Activated gamma-delta T cell treated with anti-CD3 and anti-CD28 coated beads, Interleukin-2, amount 50 U/mL, for 16 hours (primary cell): ENCODE measurements at regions not wholly inside any gene's neighbourhood (a gene's known extent, or its start where the extent isn't known, plus 50 kb on each side); places are given as distances from the start of the nearest gene placed in this dataset.

Experiments used
- DNase-seq: peaks from one replicate; pipeline ENCODE4 v3.0.0-alpha.2; 2020; ENCODE audit warnings: low read depth

DNA sequence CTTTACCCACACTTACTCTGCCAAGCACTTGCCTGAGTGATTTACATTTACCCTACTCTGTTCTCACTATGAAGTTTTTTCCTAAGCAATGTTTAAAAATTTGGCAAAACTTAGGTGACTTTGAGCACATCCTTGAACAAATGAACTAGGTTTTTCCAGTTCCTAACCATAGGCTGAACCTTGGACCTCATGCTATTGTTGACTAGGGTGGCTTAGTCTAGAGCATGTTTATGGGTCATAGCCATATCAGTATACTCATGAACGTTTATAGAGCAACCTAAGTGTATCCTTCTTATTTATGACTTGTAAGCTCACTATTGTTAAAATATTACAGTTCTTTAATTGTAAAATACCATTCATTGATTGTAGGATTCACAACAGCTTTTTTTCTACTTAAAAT, 85.0 kb upstream of the KRR1 start:
- no peak for DNase-seq

DNA sequence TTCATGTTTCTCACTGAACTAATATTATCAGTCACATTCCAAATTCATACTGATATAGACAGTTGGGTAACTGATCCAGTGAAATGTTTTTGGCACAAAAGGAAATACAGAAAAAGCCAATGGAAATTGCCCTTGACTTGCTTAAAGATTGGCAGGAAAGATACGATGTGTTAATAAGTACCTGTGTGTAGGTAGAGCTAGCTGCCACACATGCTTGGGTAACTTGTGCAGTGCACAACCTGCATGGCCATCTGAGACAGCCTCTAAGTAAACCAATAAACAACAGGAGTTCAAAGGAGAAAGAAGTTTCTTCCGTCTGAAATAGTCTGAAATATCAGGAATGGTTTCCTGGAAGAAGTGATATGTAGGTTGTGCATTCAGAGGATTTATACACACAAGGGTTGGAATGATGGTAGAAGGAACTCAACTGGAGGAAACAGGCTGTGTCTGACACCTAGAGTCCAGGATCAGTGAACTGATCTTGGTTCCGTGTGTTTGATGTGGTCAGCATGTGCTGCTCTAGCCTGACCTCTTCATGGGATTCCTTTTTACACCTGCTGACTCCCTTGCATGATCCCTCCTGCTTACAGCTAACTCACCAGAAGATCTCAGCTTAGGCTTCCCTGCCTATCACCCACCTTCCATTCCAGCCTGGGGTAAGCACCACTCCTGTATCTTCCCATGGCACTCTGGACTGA, 81.4 kb upstream of the KRR1 start:
- no peak for DNase-seq

DNA sequence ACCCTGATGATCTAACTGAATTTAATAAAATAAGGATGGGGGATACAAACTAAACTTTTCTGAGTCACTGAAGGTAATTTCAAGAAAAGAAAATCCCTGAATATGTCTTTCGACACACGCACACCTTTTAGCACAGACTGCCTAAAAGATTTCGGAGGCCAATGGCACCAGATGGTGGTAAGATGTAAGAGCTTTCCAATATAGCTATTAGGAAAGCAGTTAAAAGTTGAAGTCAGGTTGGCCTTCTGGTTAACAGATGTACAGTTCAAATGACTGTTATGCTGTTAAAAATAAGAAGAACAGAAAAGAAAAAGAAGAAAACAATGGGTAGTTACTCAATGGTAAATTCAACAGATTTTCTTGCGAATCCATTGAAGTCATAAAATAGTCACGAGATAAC, 80.7 kb upstream of the KRR1 start:
- DNase-seq = no peak

DNA sequence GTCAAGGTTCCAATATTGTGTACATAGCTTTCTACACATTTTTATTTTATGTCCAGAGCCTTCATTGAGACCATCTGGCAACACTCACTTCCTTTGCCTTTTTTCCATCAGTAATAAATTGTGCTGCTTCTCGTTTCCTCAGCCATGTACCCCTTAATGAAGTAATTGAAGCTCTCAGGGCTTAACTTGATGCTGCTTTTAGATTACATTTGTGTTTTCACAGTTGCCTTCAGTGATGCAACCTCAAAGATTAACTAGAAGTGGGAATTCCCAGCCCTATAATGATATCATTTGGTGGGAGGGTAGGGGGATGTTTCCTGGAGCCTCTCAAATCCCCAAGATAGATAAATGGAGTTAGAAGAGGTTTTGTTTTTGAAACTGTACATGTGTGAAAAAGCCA, 80.2 kb upstream of the KRR1 start:
- no peak for DNase-seq

DNA sequence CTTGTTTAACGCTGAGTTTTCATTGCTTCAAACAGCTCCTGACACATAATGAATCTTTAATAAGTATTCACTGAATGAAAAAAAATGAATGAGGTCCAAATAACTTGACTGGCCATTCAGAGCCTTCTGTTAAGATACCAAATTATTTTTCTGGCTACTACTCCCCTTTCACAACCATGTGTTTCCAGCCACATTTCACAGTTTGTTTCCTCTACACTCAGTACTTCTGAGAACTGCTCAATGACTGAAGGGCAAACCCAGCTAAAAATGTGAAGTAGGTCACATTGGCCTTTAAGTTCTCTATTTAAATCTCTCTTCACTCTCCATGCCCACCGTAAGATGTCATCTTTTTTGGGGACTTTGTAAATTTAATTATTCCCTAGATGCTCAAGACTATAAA, 78.4 kb upstream of the KRR1 start:
- no peak for DNase-seq

DNA sequence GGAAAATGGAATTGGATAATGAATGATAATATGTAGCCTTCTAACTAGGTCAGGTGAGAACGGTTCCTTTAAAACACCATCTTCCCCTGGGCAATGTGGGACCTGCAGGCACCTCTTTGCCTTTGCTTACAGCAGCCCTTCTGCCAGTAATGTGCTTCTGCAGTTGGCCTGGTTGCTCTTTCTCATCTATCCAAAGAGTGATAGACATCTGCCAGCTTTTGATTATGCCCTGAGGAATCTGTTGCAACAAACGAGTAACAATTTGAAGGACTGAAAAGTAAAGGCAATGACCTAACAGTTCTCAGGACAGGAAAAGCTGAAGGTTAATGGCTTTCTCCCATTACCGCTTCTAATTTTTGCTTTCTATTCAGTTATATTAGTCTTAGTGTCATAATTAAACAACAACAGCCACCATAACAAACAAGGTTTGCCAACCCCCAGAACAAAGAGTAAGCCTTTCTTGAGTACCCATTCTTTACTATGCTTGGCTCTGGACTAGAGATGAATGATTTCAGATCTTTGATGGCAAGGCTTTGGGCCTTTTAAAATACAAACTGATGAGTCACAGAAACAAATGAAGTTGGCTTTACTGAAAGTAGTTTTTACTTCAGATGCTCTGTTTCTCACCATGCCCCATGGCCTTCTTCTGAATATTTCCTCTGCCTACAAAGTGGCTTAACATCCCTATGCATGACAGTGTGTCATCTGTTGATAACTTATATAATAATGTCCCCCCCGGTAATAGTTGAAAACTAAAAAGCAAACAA, 76.1 kb upstream of the KRR1 start:
- DNase-seq = no peak

DNA sequence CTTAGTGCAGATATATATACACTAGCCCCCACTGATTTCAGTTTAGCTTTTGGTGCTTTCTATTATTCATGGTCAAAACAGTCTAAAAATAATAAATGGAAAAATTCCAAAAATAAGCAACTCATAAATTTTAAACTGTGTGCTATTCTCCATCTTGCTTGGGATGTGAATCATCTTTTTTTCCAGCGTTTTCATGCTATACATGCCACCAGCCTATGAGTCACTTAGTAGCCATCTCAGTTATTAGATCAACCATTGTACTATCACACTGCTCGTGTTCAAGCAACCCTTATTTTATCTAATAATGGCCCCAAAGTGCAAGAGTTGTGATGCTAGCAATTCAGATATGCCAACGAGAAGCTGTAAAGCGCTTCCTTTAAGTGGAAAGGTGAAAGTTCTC, 73.9 kb upstream of the KRR1 start:
- no peak for DNase-seq

DNA sequence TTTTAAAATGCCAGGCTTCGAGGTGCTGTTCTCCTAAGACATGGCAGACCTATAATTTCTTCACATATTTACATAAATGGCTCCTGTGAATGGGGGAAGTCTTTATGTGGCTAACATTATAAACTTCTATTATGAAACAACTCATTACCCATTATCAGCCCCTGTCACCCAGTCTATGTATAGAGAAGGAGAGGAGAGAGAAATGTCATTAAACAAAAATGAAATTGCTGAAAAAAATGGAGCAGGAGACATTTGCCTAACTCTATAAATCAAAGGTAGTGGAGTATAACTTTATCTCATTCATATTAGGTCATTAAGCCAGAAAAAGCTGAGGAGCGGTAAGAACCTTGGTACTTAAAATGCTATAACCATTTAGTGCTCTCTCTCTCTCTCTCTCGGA, 71.9 kb upstream of the KRR1 start:
- DNase-seq = no peak

DNA sequence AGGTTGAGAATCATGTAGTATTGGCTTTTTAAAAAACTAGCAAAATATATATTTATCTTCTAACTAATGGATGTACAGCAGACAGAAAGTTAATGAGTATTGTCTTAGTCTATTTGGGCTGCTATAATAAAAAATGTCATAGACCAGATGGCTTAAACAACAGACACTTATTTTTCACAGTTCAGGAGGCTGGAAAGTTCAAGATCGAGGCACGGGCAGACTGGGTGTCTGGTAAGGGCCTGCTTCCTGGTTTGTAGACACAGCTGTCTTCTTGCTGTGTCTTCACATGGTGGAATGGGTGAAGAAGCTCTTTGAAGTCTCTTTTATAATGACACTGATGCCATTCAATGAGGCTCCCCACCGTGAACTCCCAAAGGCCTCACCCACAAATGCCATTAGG, 70.1 kb upstream of the KRR1 start:
- DNase-seq = no peak

DNA sequence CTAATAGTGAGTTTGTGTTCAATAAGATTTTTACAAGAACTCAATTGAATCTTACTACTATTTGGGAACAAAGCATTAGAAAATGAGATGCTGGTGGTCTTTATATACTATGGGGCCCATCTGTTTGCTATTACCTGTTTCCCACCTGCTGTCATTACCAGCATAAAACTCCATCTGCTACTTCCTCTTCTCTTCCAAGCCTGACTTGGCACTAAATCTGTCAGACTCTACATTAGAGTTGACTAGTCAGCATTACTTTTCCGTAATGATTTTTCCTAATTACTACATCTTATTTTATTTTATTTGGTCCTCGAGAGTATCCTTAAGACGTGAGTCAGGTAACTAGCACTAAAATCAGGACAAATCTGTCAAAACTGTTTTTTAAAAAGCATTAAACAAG, 68.1 kb upstream of the KRR1 start:
- DNase-seq = no peak

DNA sequence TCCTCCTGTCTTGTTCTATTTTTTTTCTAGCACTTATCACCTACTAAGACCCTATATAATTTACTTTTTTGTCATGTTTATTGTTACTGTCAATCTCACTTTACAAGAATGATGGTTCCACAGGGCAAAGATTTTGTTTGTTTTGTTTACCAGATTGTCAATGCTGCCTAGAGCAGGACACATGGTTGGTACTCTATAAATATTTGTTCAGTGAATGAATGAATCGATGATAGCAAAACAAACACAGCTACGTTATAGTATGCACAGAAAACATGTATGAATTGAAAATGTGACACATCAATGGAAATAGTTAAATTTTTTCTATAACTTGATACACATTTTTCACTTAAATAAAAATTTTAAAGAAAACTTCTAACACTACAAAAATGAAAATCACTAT, 67.1 kb upstream of the KRR1 start:
- DNase-seq = no peak

DNA sequence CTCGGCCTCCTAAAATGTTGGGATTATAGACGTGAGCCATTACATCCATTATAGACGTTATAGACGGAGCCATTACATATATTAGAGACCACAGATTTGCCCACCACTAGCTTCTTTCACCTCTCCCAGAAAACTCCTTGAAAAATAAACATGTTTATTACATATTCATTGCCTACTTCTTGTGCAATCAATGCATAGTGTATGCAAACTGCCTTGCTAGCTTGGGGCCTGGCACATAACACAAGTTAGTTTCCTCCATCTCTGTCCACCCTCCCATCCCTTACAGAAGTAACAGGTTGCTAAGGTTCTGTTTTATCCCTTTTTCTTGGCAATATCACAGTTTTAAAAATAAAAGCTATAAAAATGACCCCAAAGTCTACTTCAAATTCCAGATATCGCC, 66.4 kb upstream of the KRR1 start:
- DNase-seq = no peak

DNA sequence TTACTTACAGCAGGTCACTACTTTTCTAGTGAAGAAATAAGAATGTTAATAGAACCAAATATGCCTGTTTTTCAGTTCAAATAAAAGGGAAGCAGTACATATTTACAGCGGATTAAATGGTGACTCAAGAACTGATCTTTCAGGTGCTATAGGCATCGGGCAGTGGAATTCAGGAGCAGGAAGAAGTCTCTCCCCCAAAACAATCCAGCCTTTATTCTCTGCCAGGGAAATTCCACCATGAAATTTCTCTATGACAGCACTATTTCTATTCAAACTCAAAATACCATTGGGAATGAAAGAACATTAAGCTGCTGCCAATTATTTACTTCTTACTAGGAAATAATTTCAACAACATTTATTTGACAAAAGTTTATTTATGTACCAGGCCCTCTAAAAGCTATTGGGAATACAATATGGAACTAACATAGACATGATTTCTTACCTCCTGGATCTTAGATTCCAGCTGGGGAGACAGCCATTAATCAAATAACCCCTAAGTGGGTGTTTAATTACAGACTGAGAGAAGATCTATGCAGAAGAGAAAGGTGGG, 60.3 kb upstream of the KRR1 start:
- no peak for DNase-seq

DNA sequence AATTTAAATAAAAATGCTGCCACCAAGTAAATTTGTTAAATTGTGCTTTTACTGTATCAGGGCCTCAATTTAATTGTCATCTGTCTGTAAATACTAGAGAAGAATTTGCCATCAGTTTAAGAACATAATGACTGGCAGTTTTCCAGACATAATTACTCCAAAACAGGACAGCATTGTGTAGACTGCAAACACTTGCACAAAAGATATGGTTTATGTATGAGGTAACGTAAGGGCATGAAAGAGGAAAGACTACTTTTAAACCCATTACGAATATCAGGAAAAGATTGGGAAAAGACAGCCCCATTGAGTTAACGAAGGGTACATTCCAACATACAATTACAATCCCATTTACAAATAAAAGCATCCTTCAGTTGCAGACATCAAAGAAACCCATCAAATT, 59.8 kb upstream of the KRR1 start:
- no peak for DNase-seq

DNA sequence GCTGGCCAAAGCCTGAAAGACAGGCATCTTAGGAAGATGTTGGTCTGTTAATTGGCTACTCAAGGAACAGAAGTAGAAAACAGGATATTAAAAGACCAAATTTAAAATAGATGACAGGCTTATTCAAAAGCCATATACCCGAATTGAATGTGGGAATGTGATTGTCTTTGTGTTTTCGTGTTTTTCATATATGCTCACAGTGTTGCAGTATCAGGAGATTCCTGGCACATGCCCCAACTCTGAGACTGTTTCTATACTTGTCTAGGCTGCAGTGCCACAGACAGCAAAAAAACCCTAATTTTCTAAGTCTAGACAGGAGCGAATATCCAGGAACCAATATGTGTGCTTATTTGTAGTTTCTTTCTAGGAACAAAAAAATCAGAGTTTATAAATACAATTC, 57.4 kb upstream of the KRR1 start:
- no peak for DNase-seq

DNA sequence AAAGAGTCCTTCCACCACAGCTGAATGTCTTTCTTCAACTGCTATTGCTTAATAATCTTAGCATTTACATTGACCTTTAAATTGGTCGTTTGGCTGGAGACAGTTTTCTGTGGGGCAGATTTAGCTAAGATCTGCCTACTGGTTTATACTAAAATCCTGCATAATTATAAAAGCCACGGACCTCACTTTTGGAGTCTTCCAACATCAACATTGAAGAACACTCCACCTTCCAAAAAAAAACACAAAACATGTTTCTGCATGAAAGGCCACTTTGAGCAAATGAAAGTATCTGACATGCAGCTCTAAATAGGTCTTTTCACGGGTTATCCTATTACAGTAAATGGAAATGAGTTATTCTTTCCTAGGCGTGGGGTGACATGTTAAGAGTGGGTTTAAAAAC, 57.0 kb upstream of the KRR1 start:
- DNase-seq = no peak

DNA sequence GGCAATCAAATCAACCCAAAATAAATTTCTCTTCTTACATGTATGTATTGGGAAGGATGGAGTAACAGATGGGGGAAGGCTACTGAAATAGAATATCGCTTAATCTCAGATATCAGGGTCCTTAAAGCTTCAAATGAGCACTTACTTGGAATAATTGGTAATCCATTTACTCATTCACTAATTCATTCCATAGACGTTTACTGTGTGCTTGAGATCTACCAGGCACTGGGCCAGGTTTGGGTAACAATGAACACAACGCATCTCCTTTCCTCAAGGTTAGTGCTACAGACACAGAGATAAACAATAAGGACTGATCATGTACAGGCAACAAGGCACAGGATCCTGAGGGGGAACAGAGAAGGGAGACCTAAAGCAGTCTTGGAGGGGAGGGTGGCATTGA, 54.4 kb upstream of the KRR1 start:
- DNase-seq = no peak

DNA sequence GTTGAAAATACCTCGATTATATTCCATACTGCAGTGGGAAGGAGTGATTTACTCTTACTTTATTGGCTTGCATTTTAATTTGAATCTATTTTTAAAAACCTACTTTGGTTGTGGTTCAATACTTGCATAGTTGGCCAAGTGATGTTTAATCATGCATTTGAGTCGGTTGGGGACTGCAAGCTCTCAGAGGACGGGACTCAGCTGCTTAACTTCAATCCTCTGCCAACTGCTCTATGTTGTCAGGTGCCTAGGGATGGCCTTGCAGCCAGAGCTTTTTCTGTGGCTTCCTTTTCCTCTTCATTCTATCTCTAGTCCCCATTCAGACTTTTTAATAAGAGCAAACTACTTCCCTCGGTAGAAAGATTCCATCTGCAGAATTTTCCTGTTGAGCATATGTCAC, 53.4 kb upstream of the KRR1 start:
- no peak for DNase-seq

DNA sequence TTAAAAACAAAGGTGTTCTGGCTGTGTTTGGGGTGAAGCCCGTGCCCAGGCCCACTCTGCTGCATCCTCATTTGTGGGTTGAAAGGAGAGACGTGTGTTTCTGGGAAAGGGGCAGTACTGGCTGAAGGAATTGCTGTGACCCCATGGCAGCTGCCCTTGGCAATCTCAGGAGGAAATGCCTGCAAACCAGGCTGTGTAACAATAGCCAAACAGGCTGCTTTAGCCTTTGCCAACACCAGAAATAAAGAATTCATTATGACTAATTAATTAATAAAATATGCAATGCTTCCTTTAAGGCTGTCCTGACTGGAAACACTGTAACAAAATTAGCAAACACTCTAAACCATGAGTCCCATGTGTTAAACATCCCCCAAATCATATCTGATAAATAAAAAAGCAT, 53.0 kb upstream of the KRR1 start:
- no peak for DNase-seq

DNA sequence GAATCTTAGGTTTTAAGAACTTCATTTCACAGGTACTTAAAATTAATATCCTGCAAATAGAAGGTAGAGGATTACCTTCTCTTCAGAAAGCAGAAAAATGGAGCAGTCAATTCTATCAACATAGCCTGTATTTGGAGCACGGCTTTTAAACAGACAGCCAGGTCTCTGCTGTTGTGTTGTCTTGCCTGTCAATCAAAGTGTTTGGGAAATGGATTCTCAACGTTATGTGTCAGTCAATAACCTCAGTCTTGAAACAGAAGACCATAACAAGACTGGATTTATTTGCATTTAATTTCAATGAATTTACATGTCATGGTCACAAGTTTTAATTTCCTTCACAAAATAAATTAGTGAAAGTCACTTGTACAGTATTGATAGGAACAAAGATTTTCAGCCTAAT, 51.9 kb upstream of the KRR1 start:
- DNase-seq = no peak

DNA sequence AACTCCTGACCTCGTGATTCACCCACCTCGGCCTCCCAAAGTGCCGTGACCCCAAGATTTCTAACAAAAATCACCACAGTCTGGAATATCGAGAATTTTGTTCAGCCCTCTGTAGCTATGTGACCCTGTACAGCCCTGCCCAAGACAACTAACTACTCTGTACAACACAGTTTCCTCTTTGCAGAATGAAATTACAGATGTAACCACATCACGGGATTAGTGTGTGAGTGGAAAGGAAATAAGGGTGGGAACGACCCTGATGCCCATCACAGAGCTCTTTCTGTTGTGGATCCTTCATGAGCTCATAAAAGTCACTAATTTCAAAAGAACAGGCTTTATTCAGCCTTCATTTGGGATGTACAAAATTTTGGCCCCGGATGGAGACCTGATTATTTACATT, 50.5 kb upstream of the KRR1 start:
- no peak for DNase-seq
